Astrocyte of the cerebellum (primary cell): ENCODE measurements at regions not wholly inside any gene's neighbourhood (a gene's known extent, or its start where the extent isn't known, plus 50 kb on each side); places are given as distances from the start of the nearest gene placed in this dataset.

Experiments
- DNase-seq: peaks from one replicate; pipeline ENCODE4 v3.0.0-alpha.2; 2011; ENCODE audit warnings: low read depth
- H3K4me3 ChIP-seq: 2 replicates; pipeline ENCODE4 v1.5.1; 2011; ENCODE audit warnings: mild to moderate bottlenecking, low read depth, low read length, moderate library complexity
- CTCF ChIP-seq: IDR thresholded peaks from 2 replicates; pipeline ENCODE4 v1.5.1; 2012; ENCODE audit warnings: low read length, low read depth, moderate library complexity, mild to moderate bottlenecking; ENCODE audit errors: missing control alignments
- in situ Hi-C: cut with HindIII; loops from 2 replicates; pipeline ENCODE4 v1.10.0; 2017; ENCODE audit warnings: low sequenced_read_pairs

GRCh38 chr16:22632606-22633005, 121.9 kb downstream of the NPIPB5 start:
- TF ChIP-seq CTCF: no peak
- DNase-seq: no peak
- H3K4me3 ChIP-seq: no peak overlapping the region
- in situ Hi-C loops: loop anchor here (10.0 kb wide), 1 partner anchor 1398 kb away; the partner anchor contains the start of gene ANKS4B

GRCh38 chr16:22633280-22633679, 122.6 kb downstream of the NPIPB5 start:
- TF ChIP-seq CTCF: no peak
- no peak for DNase-seq
- in situ Hi-C loops: loop anchor here (10.0 kb wide), 1 partner anchor 1398 kb away; the partner anchor contains the start of gene ANKS4B
- H3K4me3 ChIP-seq: no peak overlapping the region

GRCh38 chr16:22633799-22634198, 123.1 kb downstream of the NPIPB5 start:
- TF ChIP-seq CTCF: no peak
- in situ Hi-C loops: loop anchor here (10.0 kb wide), 1 partner anchor 1399 kb away; the partner anchor contains the start of gene ANKS4B
- H3K4me3 ChIP-seq: no peak overlapping the region

GRCh38 chr16:22634954-22635353, 124.3 kb downstream of the NPIPB5 start:
- in situ Hi-C loops: loop anchor here (10.0 kb wide), 1 partner anchor 1400 kb away; the partner anchor contains the start of gene ANKS4B
- H3K4me3 ChIP-seq: no peak overlapping the region
- no peak for DNase-seq
- TF ChIP-seq CTCF: no peak

More at GRCh38 chr16:22633799-22634198, 123.1 kb downstream of the NPIPB5 start:
- DNase-seq: no peak

GRCh38 chr16:22635357-22635761, 124.7 kb downstream of the NPIPB5 start:
- in situ Hi-C loops: loop anchor here (10.0 kb wide), 1 partner anchor 1401 kb away; the partner anchor contains the start of gene ANKS4B
- no peak for DNase-seq
- H3K4me3 ChIP-seq: no peak overlapping the region
- TF ChIP-seq CTCF: no peak

GRCh38 chr16:22635801-22636200, 125.1 kb downstream of the NPIPB5 start:
- in situ Hi-C loops: loop anchor here (10.0 kb wide), 1 partner anchor 1401 kb away; the partner anchor contains the start of gene ANKS4B
- no peak for DNase-seq
- no peak for TF ChIP-seq CTCF
- H3K4me3 ChIP-seq: no peak overlapping the region
